IPS DF 19.7 (cell line): ENCODE measurements at regions not wholly inside any gene's neighbourhood (a gene's known extent, or its start where the extent isn't known, plus 50 kb on each side); places are given as distances from the start of the nearest gene placed in this dataset.

Experiments used
- DNase-seq: peaks from one replicate; pipeline ENCODE4 v3.0.0-alpha.2; 2013; ENCODE audit warnings: low read depth, low spot score

GRCh38 chr3:43783987-43784639 lies 93.4 kb downstream of the ABHD5 start:
- no peak for DNase-seq

- DNase-seq: no peak
These were observed 93.9 kb downstream of the ABHD5 start for GRCh38 chr3:43784640-43785011.

DNA sequence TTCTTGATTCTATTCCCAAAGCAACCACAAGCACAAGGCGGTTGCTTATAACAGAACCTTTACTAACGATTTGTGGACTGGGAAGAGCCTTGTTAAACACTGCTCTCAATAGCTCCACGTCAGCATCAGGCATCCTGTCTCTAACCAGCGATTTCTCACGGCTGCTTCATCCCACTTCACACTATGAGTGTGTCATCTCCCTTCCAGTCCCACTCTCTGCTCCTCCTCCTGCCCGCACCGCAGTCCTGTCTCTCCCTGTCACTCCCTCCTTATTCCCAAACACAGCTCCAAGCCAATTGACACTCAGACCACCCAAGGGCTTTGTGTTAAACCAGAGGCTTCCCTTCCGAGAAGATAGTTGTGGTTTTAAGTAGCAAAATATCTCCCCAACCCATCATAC lies 94.8 kb downstream of the ABHD5 start:
- no peak for DNase-seq

GRCh38 chr3:43786102-43786501 lies 95.4 kb downstream of the ABHD5 start:
- no peak for DNase-seq

GRCh38 chr3:43786526-43787305 lies 96.0 kb downstream of the ABHD5 start:
- DNase-seq: no peak

DNA sequence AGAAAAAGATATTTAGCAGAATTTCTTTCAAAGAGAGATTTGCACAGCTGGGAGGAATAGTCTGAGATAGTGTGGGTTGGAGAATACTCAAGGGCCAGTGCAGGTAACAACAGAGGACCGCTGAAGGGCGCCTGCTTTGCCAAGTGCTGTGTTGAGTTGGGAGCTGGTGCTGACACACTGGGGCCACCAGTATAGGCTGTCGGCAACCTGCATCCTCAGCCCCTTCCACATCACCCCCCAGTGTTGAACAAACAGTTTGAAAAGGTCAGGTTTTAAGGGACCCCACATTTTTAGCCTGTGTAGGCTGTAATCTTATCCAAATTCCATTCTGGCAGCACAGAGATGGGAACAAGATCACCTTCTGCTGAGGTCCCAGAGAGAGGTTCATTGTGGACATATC lies 96.6 kb downstream of the ABHD5 start:
- DNase-seq: no peak

- DNase-seq: no peak
These were observed 98.3 kb downstream of the ABHD5 start for GRCh38 chr3:43789028-43789427.

- DNase-seq: no peak
These were observed 99.3 kb downstream of the ABHD5 start for GRCh38 chr3:43790060-43790459.

DNA sequence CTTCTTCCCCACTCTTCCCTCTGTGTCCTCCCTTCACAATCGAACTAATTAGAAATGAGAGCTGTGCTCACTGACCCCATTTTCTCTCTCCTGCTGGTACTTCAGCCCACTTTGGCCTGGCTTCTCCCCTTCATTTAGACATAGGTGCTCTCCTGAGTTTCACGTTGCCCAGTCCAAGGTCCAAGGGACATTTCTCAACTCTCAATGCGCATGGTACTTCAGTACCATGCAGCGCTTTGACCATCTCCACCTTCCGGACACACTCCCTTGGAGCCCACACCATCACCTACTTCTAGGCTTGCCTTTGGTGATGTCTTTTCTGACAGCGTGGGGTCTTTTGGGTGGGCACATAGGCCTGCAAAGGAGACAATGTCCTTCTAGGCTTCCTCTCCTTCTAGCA lies 99.7 kb downstream of the ABHD5 start:
- DNase-seq: no peak

DNA sequence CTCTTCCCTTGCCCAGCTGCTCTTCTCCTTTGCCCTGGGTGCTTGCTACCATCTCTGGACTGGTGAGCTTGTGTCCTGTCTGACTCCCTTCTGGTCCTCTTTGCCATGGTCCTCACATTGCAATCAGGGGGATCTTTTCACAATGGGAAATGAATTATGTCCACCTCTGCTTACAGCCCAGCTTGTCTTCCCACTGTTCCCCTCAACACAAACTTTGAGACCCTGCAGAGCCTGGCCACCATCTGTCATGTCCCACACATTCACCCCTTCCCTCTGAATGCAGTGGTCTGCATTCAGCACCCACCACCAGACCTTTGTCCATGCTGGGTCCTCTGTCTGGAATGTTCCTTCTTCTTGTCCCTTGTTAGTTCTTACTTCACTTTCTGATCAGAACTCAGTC lies 100.5 kb downstream of the ABHD5 start:
- no peak for DNase-seq

- DNase-seq: no peak
These were observed 102.2 kb downstream of the ABHD5 start for GRCh38 chr3:43792904-43793303.

GRCh38 chr3:43793648-43794372 lies 103.1 kb downstream of the ABHD5 start:
- DNase-seq: no peak

DNA sequence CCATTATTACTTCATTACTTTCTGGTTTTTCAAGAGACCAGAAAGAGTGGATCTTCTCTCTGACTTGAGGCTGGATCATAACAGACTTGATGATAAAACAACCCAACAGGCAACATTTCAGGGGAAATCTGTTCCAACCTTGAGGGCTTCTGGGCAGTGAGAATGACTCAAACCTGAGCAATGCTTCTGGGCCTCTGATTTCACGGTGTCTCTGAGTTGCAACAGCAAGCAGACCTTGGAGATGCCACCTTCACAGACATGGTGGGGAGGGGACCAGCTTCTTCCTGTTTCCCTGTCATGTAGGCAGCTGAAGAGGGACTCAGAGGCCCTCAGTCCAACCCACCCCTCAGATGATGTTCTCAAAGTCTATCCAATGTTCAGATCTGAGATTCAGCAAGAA lies 104.0 kb downstream of the ABHD5 start:
- no peak for DNase-seq

GRCh38 chr3:43795491-43795890 lies 104.8 kb downstream of the ABHD5 start:
- DNase-seq: no peak

- no peak for DNase-seq
These were observed 105.4 kb downstream of the ABHD5 start for GRCh38 chr3:43796041-43796596.

- no peak for DNase-seq
These were observed 107.1 kb downstream of the ABHD5 start for GRCh38 chr3:43797794-43798193.

DNA sequence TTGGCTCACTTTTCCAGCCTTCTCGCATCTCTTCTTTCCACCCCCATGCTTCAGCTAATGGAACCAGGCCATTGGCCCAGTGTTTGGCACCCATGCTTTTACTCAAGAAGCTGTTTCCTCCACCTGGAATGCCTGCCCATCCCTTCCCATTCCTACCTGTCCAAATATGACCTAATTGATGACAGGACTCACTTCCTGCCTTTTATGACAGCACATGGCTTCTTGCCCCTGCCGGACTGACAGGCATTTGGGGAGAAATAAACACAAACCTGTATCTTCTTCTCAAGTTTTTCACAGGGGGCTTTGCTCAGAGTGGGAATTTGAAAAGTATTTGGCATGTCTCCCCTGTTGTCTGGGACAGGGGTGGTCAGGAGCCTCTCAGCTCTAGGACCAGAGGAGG lies 120.1 kb downstream of the ABHD5 start:
- no peak for DNase-seq

DNA sequence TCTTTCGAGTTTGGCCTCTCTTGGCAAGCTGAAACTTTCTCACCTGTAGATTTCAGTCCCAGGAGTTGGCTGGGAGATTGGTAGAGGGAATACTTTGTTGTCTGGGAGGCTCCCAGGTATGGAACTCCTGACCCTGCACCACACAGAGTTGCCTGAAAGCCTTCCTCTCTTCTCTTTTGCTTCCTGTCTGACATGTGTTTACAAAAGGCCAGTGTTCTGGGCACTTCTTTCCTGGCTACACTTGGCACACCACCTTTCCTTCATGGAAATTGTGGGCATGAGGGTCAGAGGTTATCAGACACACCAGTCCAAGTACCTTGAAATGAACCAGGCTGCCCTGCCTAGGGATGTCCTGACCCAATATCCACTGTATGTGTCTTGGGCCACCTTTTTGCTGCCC lies 123.7 kb downstream of the ABHD5 start:
- DNase-seq: no peak

DNA sequence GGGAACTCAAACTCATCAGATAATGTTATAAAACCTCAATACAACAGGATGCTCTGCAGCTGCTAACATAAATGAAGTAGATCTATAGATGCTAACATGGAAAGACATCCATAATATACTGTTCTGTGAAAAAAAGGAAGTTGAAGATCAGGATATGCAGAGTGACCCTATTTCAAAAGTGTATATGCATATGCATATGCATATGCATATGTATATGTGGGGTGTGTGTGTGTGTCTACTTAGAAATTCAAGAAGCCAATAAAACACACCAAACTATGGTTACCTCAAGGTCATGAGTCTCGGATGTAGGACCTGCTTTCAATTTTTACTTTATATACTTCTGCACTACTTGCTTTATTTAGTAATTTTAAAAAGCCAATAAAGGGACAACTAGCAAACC lies 125.6 kb downstream of the ABHD5 start:
- DNase-seq: no peak

DNA sequence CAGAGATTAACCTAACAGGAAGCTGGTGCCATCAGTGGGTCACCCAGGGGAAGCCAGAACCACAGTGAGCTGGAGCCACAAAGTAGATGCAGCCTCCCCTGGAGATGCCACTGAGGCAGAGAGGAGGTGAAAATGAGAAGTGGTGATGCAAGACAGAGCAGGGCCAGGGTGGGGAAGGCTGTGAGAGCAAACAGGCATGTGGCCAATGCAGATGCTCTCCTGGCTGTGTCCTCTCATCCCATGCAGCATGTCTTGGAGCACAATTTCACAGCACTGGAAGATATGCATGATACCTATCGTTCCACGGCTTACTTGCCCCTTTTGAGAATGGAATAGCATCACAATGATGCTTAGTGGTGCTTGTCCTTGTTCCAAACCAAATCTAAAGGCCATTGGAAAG lies 126.3 kb downstream of the ABHD5 start:
- DNase-seq: no peak

DNA sequence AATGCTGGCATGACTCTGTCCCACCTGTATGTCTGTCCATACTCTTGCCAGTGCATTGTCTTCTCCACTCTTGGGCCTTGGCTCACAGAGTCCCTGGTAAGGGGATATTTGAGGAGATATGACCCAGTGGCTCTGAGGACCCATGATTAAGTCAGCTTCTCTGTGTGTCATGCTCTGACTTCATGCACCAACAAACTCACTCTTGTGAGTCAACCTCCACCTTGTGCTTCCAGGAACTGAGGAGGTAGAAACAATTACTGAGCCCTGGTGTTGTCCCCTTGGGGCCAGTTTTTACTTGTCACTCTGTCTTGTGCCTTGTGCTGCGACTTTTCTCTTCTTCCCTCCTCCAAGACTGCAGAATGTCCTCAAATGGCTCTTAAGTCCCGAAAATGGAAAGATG lies 127.1 kb downstream of the ABHD5 start:
- DNase-seq: no peak

GRCh38 chr3:43818229-43818628 lies 127.5 kb downstream of the ABHD5 start:
- no peak for DNase-seq
